Spleen (tissue), 7 donors: ENCODE measurements at regions not wholly inside any gene's neighbourhood (a gene's known extent, or its start where the extent isn't known, plus 50 kb on each side); places are given as distances from the start of the nearest gene placed in this dataset.

Source experiments
- POLR2A ChIP-seq, 3 donors: fragments of 450-650 bp; IDR thresholded peaks; one replicate each; pipeline ENCODE4 v1.5.1; 2017; ENCODE audit warnings: antibody characterized with exemption in 3 of 3, mild to moderate bottlenecking in 1 of 3
- POLR2AphosphoS5 ChIP-seq, 3 donors: sonication (generic); formaldehyde crosslinking; IDR thresholded peaks; one replicate each; pipeline ENCODE4 v1.5.1; 2017; ENCODE audit warnings: antibody characterized with exemption in 3 of 3
- TF ChIP-seq, protein P1 (sequence below), 11 experiments: fragments of 200-600 bp in 7 of 11; fragments of 450-650 bp in 4 of 11; sonication (generic) in 4 of 11; IDR thresholded peaks in 8 of 11; conservative IDR thresholded peaks in 3 of 11; 1 replicate in 7 of 11; 2 replicates in 4 of 11; pipeline versions ENCODE4 v1.4.0 to v1.8.0; 2016 to 2021; ENCODE audit warnings: antibody characterized with exemption in 11 of 11, inconsistent platforms in 4 of 11, mild to moderate bottlenecking in 1 of 11
- donor health status: DM: no; HTN: no; CAD: no; lungs with moderate emphysema.
- donor health status: DM: no; HTN: no; CAD: no.
- donor health status: DM: no; HTN: no; CAD: no.

- TF ChIP-seq POLR2A (IDR thresholded peaks at IDR 0.05) = no peak
- TF ChIP-seq, protein P1, sequence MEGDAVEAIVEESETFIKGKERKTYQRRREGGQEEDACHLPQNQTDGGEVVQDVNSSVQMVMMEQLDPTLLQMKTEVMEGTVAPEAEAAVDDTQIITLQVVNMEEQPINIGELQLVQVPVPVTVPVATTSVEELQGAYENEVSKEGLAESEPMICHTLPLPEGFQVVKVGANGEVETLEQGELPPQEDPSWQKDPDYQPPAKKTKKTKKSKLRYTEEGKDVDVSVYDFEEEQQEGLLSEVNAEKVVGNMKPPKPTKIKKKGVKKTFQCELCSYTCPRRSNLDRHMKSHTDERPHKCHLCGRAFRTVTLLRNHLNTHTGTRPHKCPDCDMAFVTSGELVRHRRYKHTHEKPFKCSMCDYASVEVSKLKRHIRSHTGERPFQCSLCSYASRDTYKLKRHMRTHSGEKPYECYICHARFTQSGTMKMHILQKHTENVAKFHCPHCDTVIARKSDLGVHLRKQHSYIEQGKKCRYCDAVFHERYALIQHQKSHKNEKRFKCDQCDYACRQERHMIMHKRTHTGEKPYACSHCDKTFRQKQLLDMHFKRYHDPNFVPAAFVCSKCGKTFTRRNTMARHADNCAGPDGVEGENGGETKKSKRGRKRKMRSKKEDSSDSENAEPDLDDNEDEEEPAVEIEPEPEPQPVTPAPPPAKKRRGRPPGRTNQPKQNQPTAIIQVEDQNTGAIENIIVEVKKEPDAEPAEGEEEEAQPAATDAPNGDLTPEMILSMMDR (IDR thresholded peaks at IDR 0.05 in 8 of 11, conservative IDR thresholded peaks at IDR 0.05 in 3 of 11) = no peak
- no peak for TF ChIP-seq POLR2AphosphoS5 (IDR thresholded peaks at IDR 0.05)
Measured at GRCh38 chr7:50185208-50185607, 92.2 kb upstream of the ZPBP start.
